ENCODE measurements at regions not wholly inside any gene's neighbourhood (a gene's known extent, or its start where the extent isn't known, plus 50 kb on each side); places are given as distances from the start of the nearest gene placed in this dataset.

- no peak for DNase-seq
Observed at GRCh38 chr7:98515201-98515600, 101.9 kb upstream of the NPTX2 start.

GRCh38 chr7:98514211-98515031, 102.7 kb upstream of the NPTX2 start:
- DNase-seq = no peak

- no peak for DNase-seq
Observed at GRCh38 chr7:98511175-98511574, 105.9 kb upstream of the NPTX2 start.

- DNase-seq = no peak
Observed at GRCh38 chr7:98509836-98510235, 107.2 kb upstream of the NPTX2 start.

GRCh38 chr7:98506471-98506870, 105.6 kb upstream of the BAIAP2L1 start:
- no peak for DNase-seq

GRCh38 chr7:98500764-98501163, 99.9 kb upstream of the BAIAP2L1 start:
- no peak for DNase-seq

GRCh38 chr7:98496618-98497017, 95.7 kb upstream of the BAIAP2L1 start:
- no peak for DNase-seq

- no peak for DNase-seq
Observed at GRCh38 chr7:98495200-98495955, 94.5 kb upstream of the BAIAP2L1 start.

- no peak for DNase-seq
Observed at GRCh38 chr7:98493030-98493778, 92.3 kb upstream of the BAIAP2L1 start.

- DNase-seq = no peak
Observed at GRCh38 chr7:98488167-98488566, 87.3 kb upstream of the BAIAP2L1 start.

GRCh38 chr7:98483964-98484545, 83.2 kb upstream of the BAIAP2L1 start:
- DNase-seq = no peak

- DNase-seq = no peak
Observed at GRCh38 chr7:98483276-98483963, 82.5 kb upstream of the BAIAP2L1 start.

- DNase-seq = no peak
Observed at GRCh38 chr7:98479318-98479717, 78.4 kb upstream of the BAIAP2L1 start.

GRCh38 chr7:98475352-98475751, 74.5 kb upstream of the BAIAP2L1 start:
- DNase-seq = no peak

GRCh38 chr7:98474558-98474957, 73.7 kb upstream of the BAIAP2L1 start:
- no peak for DNase-seq

GRCh38 chr7:98472521-98472954, 71.6 kb upstream of the BAIAP2L1 start:
- DNase-seq = no peak

- no peak for DNase-seq
Observed at GRCh38 chr7:98470485-98471240, 69.8 kb upstream of the BAIAP2L1 start.

GRCh38 chr7:98469088-98469487, 68.2 kb upstream of the BAIAP2L1 start:
- no peak for DNase-seq

- DNase-seq = no peak
Observed at GRCh38 chr7:98467570-98468312, 66.9 kb upstream of the BAIAP2L1 start.

- no peak for DNase-seq
Observed at GRCh38 chr7:98465022-98465421, 64.1 kb upstream of the BAIAP2L1 start.
